SK-N-MC (cell line): ENCODE measurements at regions not wholly inside any gene's neighbourhood (a gene's known extent, or its start where the extent isn't known, plus 50 kb on each side); places are given as distances from the start of the nearest gene placed in this dataset.

Experiments
- EZH2 ChIP-seq: fragments of 200-600 bp; sonication (generic); IDR thresholded peaks from one replicate; pipeline ENCODE4 v1.6.1; 2017; ENCODE audit warnings: antibody characterized with exemption
- FOXP2 ChIP-seq: optimal IDR thresholded peaks from 2 replicates; pipeline ENCODE3; 2011; ENCODE audit warnings: mild to moderate bottlenecking, moderate library complexity; ENCODE audit not compliant: insufficient read depth; ENCODE audit errors: extremely low read length, control extremely low read depth
- POLR2AphosphoS5 ChIP-seq: IDR thresholded peaks from 2 replicates; pipeline ENCODE4 v1.6.1; 2012; ENCODE audit warnings: mild to moderate bottlenecking, low read depth, low read length, borderline replicate concordance

- TF ChIP-seq POLR2AphosphoS5 (no peak), EZH2 (no peak), FOXP2 (no peak)
Measured at GRCh38 chr2:16062471-16063250, 122.3 kb downstream of the MYCN start.
